GM18868 (cell line): ENCODE measurements at regions not wholly inside any gene's neighbourhood (a gene's known extent, or its start where the extent isn't known, plus 50 kb on each side); places are given as distances from the start of the nearest gene placed in this dataset.

ENCODE experiments used
- ATAC-seq: cut with Tn5 transposase; IDR thresholded peaks from one replicate; pipeline ENCODE4 v1.9.1; 2021; ENCODE audit warnings: mild to moderate bottlenecking, moderate library complexity; ENCODE audit not compliant: unreplicated experiment

DNA sequence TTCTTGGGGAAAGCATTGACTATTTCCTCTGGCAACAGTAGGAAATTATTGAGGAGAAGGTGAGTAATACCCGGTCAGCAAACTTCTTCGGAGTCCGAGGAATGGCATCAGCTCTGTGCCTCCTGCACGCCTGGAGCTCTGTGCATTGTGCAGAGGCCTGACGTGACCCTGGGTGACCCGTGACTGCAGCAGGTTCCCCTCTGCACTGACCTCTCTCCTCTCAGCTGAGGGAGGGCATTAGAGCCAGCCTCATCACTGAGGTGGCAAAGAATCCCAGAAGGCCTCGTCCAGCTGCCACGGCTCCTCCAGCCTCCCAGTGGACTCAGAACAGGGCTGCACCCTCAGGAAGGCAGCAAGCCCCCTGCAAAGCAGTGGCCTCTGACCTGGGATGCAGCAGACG, 502.9 kb downstream of the CD83 start:
- no peak for ATAC-seq

DNA sequence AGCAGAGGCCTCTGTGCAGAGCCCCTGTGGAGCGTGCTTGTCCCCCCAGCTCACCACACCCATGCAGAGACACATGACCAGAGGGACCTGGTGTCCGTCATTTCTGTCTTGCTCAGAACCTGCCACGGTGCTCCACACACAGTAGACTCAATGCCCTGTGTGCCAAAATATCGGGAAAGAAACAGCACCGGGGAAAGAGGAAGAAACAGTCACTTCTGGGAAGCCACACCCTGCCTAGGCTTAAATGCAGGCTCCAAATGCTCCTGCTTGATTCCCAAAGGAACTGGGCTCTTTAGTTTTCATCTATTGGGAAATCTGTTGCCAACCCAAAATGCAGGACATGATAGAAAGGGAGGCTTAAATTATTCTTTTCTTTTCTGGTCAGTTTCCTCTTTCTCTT, 503.9 kb downstream of the CD83 start:
- ATAC-seq, result no peak

DNA sequence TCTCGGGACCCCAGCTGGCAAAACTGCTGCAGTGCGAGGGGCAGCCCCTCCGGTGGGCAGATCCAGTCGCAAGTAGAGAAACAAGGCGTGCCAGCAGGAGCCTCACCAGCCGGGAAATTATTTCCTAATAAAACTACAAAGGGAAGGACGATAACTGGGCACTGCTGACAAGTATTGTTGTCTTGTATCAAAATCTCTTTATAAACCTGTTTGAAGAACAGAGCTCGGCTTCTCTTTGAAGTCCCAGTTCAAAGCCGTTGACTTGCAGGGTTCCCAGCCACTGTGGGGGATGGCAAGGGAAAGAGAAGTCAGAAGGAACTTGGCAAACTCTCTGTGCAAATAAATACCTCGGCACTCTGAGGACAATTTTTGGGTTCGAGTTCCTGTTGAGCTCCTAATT, 504.5 kb downstream of the CD83 start:
- ATAC-seq, result no peak

DNA sequence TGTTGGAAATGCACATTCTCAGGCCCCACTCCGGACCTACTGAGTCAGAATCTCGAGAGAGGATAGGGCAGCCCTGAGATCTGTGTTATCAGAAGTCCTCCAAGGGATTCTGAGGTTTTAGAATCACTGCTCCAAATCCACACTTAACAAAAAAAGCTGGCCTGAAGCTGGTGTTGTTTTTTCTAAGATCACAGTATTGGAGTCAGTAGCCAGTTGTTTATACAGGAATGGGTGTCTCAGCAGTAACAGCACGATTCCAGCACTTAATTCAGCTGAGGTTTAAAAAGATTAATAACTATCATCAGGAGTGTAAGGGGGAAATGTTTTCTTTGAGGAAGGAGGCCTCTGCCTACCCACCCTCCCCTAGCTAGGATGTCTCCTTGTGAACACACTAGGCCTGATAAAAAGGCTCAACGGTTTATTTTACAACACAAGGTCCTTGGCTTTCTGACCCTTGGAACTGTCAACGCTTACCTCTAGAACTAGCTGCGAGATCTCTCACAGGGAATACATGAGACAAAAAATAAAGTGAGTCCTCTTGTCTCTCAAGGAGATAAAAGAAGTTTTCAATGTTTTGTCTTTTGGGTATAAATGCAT, 505.4 kb downstream of the CD83 start:
- ATAC-seq, result no peak

DNA sequence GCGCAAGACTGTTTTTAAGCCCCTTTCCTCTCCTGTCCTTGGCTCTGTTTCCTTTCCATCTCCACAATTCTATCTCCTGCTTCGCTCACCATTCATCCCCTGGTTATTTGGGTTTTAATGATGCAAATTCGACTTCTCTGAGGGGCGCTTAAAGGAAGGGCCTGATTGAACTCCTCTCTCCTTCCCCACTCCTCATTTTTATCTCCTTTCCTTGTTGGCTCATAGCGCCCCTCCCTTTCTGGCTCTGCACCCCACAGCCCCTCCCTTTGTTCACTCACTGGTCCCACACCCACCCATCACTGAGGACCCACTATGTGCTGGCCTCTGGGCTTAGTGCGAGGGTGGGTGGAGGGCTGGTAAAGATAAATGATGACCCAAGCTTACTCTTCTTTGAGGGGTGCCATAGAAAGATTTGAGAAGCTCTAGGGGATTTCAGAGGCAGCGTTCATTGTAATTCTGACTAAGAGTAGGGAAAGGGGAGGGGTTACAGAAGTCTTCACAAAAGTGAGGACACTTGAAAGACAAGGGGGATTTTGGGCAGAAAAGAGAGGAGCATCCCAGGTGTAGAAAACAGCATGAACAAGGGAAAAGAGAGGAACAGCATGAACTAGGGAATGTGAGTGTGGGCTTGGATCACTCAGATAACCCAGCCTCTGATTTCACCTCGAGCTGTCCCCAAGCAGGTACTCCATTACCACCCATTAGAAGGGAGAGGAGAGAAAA, 507.8 kb downstream of the CD83 start:
- no peak for ATAC-seq

DNA sequence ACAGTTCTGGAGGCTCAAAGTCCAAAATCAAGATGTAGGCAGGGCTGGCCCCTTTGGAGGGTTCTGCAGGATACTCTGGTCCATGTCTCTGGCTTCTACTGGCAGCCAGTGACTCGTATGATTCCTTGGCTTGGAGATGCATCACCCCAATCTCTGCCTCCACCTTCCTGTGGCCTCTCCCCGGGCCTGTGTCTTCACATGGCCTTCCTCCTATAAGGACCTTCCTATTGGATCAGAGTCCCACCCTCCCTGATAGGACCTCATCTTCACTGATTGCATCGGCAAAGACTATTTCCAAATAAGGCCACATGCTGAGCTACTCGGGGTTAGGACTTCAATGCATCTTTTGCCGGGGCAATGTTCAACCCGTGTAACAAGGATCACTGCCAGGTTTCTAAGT, 509.0 kb downstream of the CD83 start:
- no peak for ATAC-seq

DNA sequence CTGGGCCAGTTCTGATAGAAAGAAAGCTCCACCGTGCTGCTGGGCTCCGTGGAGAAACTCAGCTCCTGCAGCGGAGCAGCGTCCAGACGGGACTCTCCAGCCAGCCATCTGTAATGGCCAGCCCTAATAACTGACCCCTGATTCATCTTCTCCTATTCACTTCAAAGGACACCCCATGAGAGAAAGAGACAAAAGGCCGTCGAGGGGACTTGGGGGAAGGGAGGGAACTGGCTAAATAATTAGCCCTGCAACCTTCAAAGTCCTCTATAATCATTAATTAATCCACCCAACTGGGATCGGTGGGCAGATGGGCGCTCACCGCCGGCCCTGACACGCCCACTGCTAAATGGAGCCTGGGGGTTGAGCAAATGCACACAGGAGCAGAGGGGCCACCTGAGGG, 512.4 kb downstream of the CD83 start:
- no peak for ATAC-seq

DNA sequence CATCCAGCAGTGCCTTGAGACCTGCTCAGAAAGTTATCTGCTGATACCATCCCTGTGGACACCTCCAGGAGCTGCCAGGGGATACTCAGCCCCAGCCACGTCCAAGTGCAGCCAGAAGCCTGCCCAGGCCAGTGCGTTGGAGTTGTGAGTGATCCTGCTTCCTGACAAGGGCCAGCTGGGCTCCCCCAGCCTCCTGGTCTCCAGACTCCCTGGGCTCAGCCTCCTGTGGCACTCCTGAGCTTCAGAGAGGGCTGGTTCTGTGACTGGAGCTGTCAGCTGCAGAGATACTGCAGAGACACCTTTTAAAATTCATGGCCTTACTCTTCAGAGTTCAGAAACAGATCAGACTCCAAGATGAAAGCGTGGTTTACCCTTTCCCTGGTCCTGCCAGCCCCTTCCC, 515.9 kb downstream of the CD83 start:
- ATAC-seq, result no peak

DNA sequence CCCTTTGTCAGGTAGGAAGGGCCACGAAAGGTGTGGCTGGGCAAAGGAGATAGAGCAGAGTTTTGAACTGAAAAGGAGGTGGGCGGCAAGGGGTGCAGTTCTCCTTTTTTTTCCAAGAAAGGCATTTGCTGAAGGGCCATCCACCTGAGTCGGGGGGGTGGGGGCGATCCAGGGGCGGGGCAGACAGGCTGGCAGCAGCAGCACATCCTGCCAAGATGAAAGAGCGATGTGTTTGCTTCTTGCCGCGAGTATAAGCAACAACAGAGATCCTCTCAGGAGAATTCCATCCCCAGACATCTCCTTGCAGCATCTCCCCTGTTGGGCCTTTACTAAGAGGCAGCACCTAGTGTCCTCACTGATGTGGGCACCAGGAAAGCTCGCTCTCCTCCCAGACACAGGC, 516.5 kb downstream of the CD83 start:
- no peak for ATAC-seq

DNA sequence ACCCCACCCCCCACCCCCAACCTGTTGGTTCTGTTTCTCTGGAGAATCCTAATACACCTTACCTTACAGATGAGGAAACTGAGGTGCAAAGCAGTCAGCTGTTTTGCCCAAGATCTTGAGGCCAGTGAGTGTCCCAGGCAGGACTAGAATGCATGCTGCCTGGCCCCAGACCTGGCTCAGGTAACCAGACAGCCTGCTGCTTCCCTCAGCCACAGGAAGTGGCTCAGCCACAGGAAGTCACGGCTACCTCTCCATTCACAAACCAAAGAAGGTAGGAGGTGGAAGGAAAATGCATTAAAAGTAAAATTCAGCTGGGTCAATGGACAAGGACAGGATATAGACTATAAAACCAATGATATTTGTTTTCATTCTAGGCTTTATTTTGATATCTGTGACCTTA, 517.6 kb downstream of the CD83 start:
- ATAC-seq, result no peak

DNA sequence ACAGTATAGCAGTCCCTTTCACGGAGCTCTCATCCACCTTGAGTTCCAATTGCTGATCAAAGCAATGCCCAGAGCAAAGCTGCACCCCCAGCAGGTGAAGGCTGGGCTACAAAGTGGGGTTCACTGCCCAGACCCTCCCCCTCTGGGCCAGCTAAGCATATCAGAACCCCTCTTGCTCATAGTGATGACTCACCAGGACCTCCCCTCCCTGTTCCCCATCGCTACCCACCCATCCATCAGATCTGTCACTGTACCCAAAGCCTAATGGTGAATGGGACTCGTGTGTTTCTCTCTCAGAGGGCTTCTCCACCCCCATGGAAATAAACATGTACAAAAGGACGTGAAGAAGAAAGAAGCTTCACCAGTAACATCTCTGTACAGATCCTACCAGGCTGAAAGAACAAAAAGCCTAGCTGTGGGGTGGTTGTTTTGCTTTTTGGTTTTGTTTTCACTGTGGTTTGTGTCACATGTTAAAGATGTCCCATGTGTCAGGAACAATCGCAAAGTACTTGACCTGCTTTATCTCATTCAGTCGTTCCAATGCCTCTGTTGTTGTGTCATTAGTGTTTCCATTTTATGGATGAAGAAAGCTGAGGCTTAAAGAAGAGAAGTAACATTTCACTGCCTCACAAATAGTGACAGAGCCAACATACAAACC, 518.5 kb downstream of the CD83 start:
- peak; percentile 48 for ATAC-seq

DNA sequence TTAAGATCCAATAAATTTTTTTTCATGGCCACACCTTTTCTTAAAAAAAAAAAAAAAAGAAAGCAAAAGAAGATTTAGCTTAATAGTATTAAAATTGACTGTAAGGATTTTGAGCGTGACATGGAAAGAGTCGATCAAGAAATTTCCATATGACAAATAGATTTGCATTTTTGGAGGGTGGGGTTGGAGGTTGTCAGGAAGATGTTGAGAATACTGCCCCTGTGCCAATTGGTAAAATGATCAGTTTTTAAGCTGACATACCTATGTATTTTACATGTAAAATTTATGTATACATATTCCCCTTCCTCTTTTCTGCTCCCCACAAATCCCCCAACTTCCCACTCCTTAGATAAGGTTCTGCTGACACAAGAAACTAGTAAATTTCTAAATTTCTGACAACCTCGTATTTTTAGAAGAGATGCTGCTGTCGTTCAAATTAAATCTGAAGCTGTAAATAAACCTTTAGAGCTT, 520.9 kb downstream of the CD83 start:
- no peak for ATAC-seq

DNA sequence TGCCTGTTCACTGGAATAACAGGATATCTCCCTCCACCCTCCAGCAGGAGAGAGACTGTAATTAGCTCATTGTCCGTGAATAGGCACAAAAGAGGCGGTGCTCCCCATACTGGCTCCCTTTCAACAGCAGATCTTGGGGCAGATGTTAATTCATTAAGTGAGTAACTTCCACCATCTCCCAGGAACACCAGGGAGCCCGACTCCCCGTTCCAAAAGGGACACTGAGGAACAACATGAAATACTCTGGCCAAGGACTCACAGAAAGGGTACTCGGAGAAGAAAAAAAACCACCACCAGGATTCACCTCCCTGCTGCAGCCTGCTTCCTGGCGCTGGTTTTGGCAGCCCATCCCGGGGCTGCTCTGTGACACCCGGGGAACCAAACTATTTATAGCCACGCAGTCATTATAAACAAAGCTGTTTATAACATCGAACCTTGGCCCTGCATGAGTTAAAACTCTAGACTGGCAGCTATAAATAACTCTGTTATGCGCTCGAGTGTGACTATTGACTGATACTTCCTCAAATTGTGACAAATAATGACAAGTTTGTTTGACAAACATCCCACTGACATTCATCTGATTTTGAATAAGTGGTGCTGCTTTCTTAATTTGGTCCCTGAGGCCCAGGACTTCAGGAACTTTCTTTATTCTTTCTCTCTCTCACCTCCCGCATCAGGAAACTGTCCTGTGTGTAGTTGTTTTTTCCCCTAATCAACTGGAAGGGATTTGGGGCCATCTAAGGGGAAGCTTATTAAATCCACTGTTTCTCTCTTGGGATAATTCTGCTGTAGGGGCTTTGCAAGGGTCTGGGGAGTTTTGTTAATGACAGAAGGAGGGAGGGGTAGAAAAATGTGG, 521.6 kb downstream of the CD83 start:
- ATAC-seq, result peak; percentile 57

DNA sequence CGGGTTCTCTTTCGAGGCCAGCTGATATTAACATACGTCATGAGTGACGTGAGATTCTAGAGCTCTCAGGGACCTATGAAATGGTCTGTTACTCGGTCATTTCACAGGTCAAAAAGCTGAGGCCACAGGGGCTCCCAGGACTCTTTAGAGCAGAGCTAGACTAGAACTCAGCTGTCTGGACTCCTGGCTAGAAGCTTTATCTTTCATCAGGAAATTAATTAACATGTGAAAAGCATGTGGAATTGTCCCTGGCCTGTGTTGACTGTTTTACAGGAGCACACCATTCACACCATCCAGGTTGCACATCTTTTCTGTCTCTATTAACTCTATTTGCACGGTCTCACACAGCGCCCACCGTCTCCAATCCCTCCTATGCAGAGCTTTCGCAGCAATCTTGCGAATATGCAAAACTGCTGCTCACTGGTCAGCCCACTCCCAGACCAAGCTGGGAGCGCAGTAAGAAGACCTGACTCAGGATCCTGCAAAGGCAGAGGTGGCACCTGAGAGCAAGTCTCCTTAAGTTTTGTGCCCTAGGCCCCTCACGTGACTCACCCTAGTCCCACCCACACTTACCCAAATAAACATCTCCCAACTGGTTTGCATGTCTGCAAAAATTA, 522.5 kb downstream of the CD83 start:
- ATAC-seq, result no peak

DNA sequence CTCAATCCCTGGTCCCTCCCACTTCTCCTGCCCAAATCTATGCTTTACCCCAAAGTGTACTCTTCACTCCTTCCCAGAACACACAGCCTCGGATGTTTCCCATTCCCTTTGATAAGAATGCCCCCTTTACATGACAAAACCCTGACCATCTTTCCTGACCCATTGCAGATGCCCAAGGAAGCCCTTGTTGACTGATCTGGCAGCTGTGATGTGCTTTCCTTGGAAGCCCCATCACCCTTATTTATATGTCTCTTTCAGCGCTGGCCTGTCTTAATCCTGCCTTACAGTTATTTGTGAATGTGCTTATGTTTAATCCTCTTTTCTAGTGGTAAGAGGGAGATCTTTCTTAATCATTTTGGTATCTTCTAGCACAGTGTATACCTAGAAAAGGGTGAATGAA, 523.1 kb downstream of the CD83 start:
- ATAC-seq, result no peak

DNA sequence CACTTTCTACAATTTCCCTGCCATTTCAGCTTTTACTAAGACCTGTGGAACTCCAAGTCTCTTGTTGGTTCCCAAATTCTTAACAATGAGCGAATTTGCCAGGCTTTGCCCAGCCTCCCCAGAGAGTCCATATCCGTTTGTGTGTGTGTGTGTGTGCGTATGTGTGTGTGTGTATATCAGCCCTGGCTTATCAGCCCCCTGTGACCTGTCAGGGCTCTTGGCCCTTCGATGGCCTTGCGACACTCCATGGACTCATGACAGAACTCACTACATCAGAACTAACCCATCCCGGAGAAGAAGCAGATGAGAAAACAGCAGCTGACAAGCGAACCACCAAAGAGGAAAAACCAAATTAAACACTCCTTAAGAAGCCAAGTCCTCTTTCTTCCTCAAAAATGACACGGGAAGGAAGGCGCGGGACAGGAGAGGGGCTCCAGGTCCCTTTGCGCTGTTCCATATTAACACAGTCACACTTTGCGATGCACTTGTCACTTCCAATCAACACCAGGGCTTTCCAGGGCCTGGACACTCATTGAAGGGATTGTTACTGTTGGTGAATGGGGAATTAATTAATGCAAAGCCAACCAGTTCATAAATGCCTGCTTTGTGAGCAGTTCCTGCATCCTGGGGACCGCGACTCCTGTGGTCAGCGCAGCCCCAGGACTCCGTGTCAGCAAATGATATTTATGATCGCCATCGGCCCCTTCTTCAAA, 524.0 kb downstream of the CD83 start:
- no peak for ATAC-seq

DNA sequence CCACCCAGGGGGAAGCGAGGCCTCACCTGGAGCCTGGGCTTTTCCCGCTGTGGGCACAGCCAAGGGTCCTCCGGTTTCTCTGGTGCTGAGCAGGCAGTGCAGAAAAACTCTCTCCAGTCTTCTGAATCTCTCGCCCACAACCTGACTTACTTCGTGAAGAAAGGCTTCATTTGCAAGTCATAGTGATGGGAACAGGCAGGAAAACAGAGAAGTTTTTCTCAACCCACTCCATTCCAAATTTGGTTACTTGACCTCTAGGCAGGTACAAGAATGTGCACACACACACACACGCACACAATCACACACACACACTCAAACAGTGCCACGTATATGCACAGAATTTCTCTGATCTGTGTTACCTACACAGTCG, 524.5 kb downstream of the CD83 start:
- no peak for ATAC-seq

DNA sequence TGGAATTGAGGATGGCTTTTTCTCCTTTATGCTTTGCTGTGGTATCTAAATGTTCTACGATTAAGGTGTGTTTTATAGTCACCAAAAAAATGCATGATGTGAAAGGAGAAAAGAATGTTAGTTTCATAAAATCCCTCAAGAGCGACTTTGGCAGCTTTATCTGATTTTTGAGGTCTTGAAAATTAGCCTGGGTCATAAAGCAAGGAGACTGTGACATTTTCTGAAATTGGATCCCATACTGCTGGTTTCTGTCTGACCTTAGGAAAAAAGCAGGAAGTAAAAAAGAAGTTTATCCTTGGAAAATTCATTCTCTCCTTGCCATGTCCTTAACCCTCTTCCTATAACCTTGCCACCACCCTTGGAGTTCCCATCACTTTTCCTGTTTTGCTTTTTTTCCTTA, 525.3 kb downstream of the CD83 start:
- no peak for ATAC-seq

DNA sequence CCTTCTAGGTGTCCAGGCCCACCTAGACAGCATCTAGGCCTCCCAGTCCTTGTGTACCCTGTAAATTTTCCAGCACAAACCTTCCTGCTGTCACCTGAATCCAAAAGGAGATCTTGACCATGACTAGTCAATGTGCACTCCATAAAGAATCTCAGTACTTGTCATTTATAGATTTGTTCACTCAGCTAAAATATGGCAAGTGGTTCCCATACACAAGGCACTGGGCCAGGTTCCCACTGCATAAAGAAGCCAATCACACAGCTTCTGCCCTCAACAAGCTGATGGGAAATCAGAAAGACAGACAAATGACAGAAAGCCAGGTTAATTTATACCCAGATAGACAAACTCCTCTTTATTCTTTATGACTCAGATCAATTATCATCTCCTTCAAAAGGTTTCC, 526.8 kb downstream of the CD83 start:
- ATAC-seq, result no peak

DNA sequence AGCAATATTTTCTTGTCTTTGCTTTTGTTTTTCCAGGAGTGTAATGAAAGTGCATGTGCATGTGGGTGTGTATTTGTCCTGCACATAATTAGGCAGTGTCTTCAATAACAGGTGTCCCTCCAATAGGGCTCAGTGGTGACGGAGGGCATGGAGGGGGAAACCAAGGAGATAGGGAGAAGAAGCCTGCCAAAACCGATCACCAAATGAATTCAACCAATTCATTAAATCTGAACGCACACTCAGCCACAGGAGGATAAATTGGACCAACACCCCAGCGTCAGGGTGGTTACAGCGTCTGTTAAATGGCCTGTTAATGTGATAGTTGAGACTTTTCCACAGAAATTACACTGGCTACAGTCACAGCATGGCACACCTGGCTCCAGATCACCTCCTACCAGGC, 527.6 kb downstream of the CD83 start:
- no peak for ATAC-seq
